Spleen (tissue), 11 donors: ENCODE measurements at regions not wholly inside any gene's neighbourhood (a gene's known extent, or its start where the extent isn't known, plus 50 kb on each side); places are given as distances from the start of the nearest gene placed in this dataset.

Experiments
- DNase-seq: peaks from one replicate; pipeline ENCODE4 v3.0.0-alpha.2; 2020
- H3K27ac ChIP-seq, 8 donors: fragments of 200-600 bp; sonication (generic) in 7 of 8; 1 replicate in 4 of 8; 2 replicates in 4 of 8; pipeline versions ENCODE4 v1.5.0 to v1.8.0; 2016 to 2021; ENCODE audit warnings: inconsistent platforms in 4 of 8, mild to moderate bottlenecking in 4 of 8, moderate library complexity in 1 of 8
- H3K27me3 ChIP-seq, 7 donors: fragments of 200-600 bp; sonication (generic) in 6 of 7; replicated peaks in 1 of 7; 1 replicate in 4 of 7; 2 replicates in 3 of 7; pipeline versions ENCODE4 v1.5.0 to v1.8.0; 2016 to 2021; ENCODE audit warnings: inconsistent platforms in 3 of 7, mild to moderate bottlenecking in 1 of 7
- H3K36me3 ChIP-seq, 6 donors: fragments of 200-600 bp; sonication (generic) in 5 of 6; 1 replicate in 4 of 6; 2 replicates in 2 of 6; pipeline versions ENCODE4 v1.5.0 to v1.8.0; 2016 to 2021; ENCODE audit warnings: inconsistent platforms in 2 of 6
- H3K4me1 ChIP-seq, 6 donors: fragments of 200-600 bp; sonication (generic) in 5 of 6; 1 replicate in 3 of 6; 2 replicates in 3 of 6; pipeline versions ENCODE4 v1.5.0 to v1.8.0; 2016 to 2021; ENCODE audit warnings: inconsistent platforms in 3 of 6
- H3K4me3 ChIP-seq, 8 donors: fragments of 200-600 bp; sonication (generic) in 7 of 8; 1 replicate in 4 of 8; 2 replicates in 4 of 8; pipeline versions ENCODE4 v1.5.0 to v1.8.0; 2016 to 2021; ENCODE audit warnings: inconsistent platforms in 4 of 8, mild to moderate bottlenecking in 4 of 8, moderate library complexity in 2 of 8
- H3K9me3 ChIP-seq, 8 donors: fragments of 200-600 bp; sonication (generic) in 7 of 8; 1 replicate in 4 of 8; 2 replicates in 4 of 8; pipeline versions ENCODE4 v1.5.0 to v1.8.0; 2016 to 2021; ENCODE audit warnings: inconsistent platforms in 4 of 8
- CTCF ChIP-seq, 11 experiments: fragments of 200-600 bp in 7 of 11; fragments of 450-650 bp in 4 of 11; sonication (generic) in 4 of 11; IDR thresholded peaks in 8 of 11; conservative IDR thresholded peaks in 3 of 11; 1 replicate in 7 of 11; 2 replicates in 4 of 11; pipeline versions ENCODE4 v1.4.0 to v1.8.0; 2016 to 2021; ENCODE audit warnings: antibody characterized with exemption in 11 of 11, inconsistent platforms in 4 of 11, mild to moderate bottlenecking in 1 of 11
- POLR2A ChIP-seq, 3 donors: fragments of 450-650 bp; IDR thresholded peaks; one replicate each; pipeline ENCODE4 v1.5.1; 2017; ENCODE audit warnings: antibody characterized with exemption in 3 of 3, mild to moderate bottlenecking in 1 of 3
- POLR2AphosphoS5 ChIP-seq, 3 donors: sonication (generic); formaldehyde crosslinking; IDR thresholded peaks; one replicate each; pipeline ENCODE4 v1.5.1; 2017; ENCODE audit warnings: antibody characterized with exemption in 3 of 3
- WGBS, 5 donors: extraction: QIAGEN DNeasy Blood & Tissue Kit in 3 of 5; methylation state at CpG; one replicate each; pipeline versions ENCODE4 v1.1.5 to v1.1.7; 2013 to 2018; 5-methylcytosine and 5-hydroxymethylcytosine counted together
- intact Hi-C: fragments of 100-400 bp; cut with DNase I; formaldehyde crosslinking; loops from one replicate; pipeline ENCODE4 v1.15.0; 2023; ENCODE audit warnings: low total_unique reads
- donor health status: healthy with polysubstance abuse.
- donor health status: DM: no; HTN: no; CAD: no; lungs with moderate emphysema.
- donor health status: DM: no; HTN: no; CAD: no.
- donor health status: Bipolar disorder and iron deficiency.
- donor health status: healthy.
- donor health status: DM: no; HTN: no; CAD: no.
- donor health status: DM: yes; HTN: yes; CAD: no.

- intact Hi-C loops, result no loop called here
- WGBS, 5 donors, result 78 to 89% (median 83%) methylated on average over 10 of the region's 10 CpGs
- DNase-seq, result no peak
These were observed 107.0 kb upstream of the KIF5B start for GRCh38 chr10:32163071-32163761.

GRCh38 chr10:32161586-32161985 lies 105.4 kb upstream of the KIF5B start:
- WGBS, 5 donors, result 89 to 96% (median 93%) methylated on average over 8 of the region's 8 CpGs
- Histone ChIP-seq H3K27ac (no peak overlapping the region), H3K4me3 (no peak overlapping the region), H3K36me3 (no peaks in the 10 kb centered on the region), H3K4me1 (no peaks in the 10 kb centered on the region), H3K9me3 (no peaks in the 10 kb centered on the region), H3K27me3 (no peaks in the 10 kb centered on the region)
- DNase-seq, result peak; percentile 45
- TF ChIP-seq CTCF (IDR thresholded peaks at IDR 0.05 in 8 of 11, conservative IDR thresholded peaks at IDR 0.05 in 3 of 11), result no peak
- no peak for TF ChIP-seq POLR2A (IDR thresholded peaks at IDR 0.05)
- TF ChIP-seq POLR2AphosphoS5 (IDR thresholded peaks at IDR 0.05), result no peak
- intact Hi-C loops, result no loop called here

More at GRCh38 chr10:32163071-32163761, 107.0 kb upstream of the KIF5B start:
- H3K4me1 ChIP-seq, result no peaks in the 10 kb centered on the region
- H3K4me3 ChIP-seq, result no peak overlapping the region
- no peak overlapping the region for H3K27ac ChIP-seq
- no peaks in the 10 kb centered on the region for H3K27me3 ChIP-seq
- TF ChIP-seq POLR2AphosphoS5 (IDR thresholded peaks at IDR 0.05), result no peak
- TF ChIP-seq POLR2A (IDR thresholded peaks at IDR 0.05), result no peak
- TF ChIP-seq CTCF (IDR thresholded peaks at IDR 0.05 in 8 of 11, conservative IDR thresholded peaks at IDR 0.05 in 3 of 11), result no peak
- H3K36me3 ChIP-seq, result no peaks in the 10 kb centered on the region
- no peaks in the 10 kb centered on the region for H3K9me3 ChIP-seq

GRCh38 chr10:32160864-32161263 lies 104.6 kb upstream of the KIF5B start:
- 74 to 82% (median 77%) methylated on average over 2 of the region's 2 CpGs for WGBS, 5 donors

More at GRCh38 chr10:32160864-32161263, 104.6 kb upstream of the KIF5B start:
- H3K27me3 ChIP-seq, result no peaks in the 10 kb centered on the region
- H3K27ac ChIP-seq, result no peak overlapping the region
- intact Hi-C loops, result no loop called here
- TF ChIP-seq CTCF (IDR thresholded peaks at IDR 0.05 in 8 of 11, conservative IDR thresholded peaks at IDR 0.05 in 3 of 11) (no peak), POLR2AphosphoS5 (IDR thresholded peaks at IDR 0.05) (no peak), POLR2A (IDR thresholded peaks at IDR 0.05) (no peak)
- H3K9me3 ChIP-seq, result no peaks in the 10 kb centered on the region
- H3K4me3 ChIP-seq, result no peak overlapping the region
- no peaks in the 10 kb centered on the region for H3K36me3 ChIP-seq
- no peaks in the 10 kb centered on the region for H3K4me1 ChIP-seq
- DNase-seq, result peak; percentile 11
